Thymus (tissue), 11 donors: ENCODE measurements at regions not wholly inside any gene's neighbourhood (a gene's known extent, or its start where the extent isn't known, plus 50 kb on each side); places are given as distances from the start of the nearest gene placed in this dataset.
"Not testable (repeated sequence)": the region's sequence is repeated elsewhere in the genome, so short reads cannot be mapped to it uniquely, and the experiment has no call there.

Experiments used
- DNase-seq, 9 donors: peaks; one replicate each; pipeline ENCODE4 v3.0.0-alpha.2; 2013; ENCODE audit warnings: low spot score in 9 of 9, low read depth in 6 of 9, missing footprints in 1 of 9
- H3K27ac ChIP-seq, 2 donors: one replicate each; pipeline ENCODE4 v1.5.1; 2013; ENCODE audit warnings: control low read depth in 1 of 2, low read depth in 1 of 2, low read length in 1 of 2, mild to moderate bottlenecking in 1 of 2, moderate library complexity in 1 of 2
- H3K27me3 ChIP-seq, 2 donors: one replicate each; pipeline ENCODE4 v1.5.1; 2013; ENCODE audit warnings: low read length in 1 of 2; ENCODE audit not compliant: control insufficient read depth in 2 of 2, insufficient read depth in 1 of 2
- H3K36me3 ChIP-seq, 2 donors: one replicate each; pipeline ENCODE4 v1.5.1; 2013; ENCODE audit warnings: low read length in 1 of 2, mild to moderate bottlenecking in 1 of 2, moderate library complexity in 1 of 2; ENCODE audit not compliant: control insufficient read depth in 2 of 2, insufficient read depth in 2 of 2
- H3K4me1 ChIP-seq, 2 donors: one replicate each; pipeline ENCODE4 v1.5.1; 2013; ENCODE audit warnings: low read length in 2 of 2; ENCODE audit not compliant: control insufficient read depth in 2 of 2, insufficient read depth in 2 of 2
- H3K4me3 ChIP-seq, 2 donors: one replicate each; pipeline ENCODE4 v1.5.1; 2013; ENCODE audit warnings: low read length in 2 of 2, control low read depth in 1 of 2, mild to moderate bottlenecking in 1 of 2
- H3K9me3 ChIP-seq, 2 donors: one replicate each; pipeline ENCODE4 v1.5.1; 2013; ENCODE audit warnings: low read length in 1 of 2, mild to moderate bottlenecking in 1 of 2; ENCODE audit not compliant: control insufficient read depth in 2 of 2, insufficient read depth in 1 of 2
- WGBS: extraction: QIAGEN DNeasy Blood & Tissue Kit; methylation state at CpG from one replicate; pipeline ENCODE4 v1.1.7; 2013; 5-methylcytosine and 5-hydroxymethylcytosine counted together
- donor health status: healthy.

GRCh38 chr1:67503974-67504373, 73.8 kb upstream of the SERBP1 start:
- Histone ChIP-seq H3K27ac (no peak overlapping the region), H3K9me3 (no peaks in the 10 kb centered on the region), H3K4me1 (peaks cover 0 to 6% of the 10 kb centered on the region in 2 donors), H3K36me3 (no peaks in the 10 kb centered on the region), H3K4me3 (no peak overlapping the region), H3K27me3 (no peaks in the 10 kb centered on the region)
- 98% methylated on average over 2 of the region's 2 CpGs for WGBS
- DNase-seq, result no peak

GRCh38 chr1:67513392-67514294, 83.4 kb upstream of the SERBP1 start:
- not testable (repeated sequence) for DNase-seq, H3K9me3 ChIP-seq, H3K4me3 ChIP-seq, H3K4me1 ChIP-seq, H3K36me3 ChIP-seq, H3K27me3 ChIP-seq, H3K27ac ChIP-seq
- WGBS, result 95% methylated on average over 11 of the region's 11 CpGs

DNA sequence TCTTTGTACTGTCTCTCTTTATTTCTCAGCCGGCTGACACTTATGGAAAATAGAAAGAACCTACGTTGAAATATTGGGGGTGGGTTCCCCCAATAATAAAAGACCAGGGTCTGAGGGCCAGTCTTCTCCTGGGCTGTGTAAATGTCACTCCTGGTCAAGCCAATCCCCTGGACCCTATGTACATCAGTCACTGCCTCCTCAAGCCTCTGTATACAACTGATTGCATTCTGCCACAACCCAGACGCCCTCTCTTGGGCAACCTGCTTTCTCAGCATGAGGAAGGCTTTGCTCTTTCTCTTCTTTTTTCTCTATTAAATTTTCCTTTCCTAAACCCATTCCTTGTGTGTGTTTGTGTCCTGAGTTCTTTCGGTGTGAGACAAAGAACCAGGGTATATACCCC, 84.1 kb upstream of the SERBP1 start:
- Histone ChIP-seq H3K4me3 (no peak overlapping the region), H3K36me3 (no peaks in the 10 kb centered on the region), H3K27me3 (no peaks in the 10 kb centered on the region), H3K4me1 (no peaks in the 10 kb centered on the region), H3K9me3 (peaks cover 0 to 5% of the 10 kb centered on the region in 2 donors), H3K27ac (no peak overlapping the region)
- WGBS, result 97% methylated on average over 4 of the region's 4 CpGs
- no peak for DNase-seq

DNA sequence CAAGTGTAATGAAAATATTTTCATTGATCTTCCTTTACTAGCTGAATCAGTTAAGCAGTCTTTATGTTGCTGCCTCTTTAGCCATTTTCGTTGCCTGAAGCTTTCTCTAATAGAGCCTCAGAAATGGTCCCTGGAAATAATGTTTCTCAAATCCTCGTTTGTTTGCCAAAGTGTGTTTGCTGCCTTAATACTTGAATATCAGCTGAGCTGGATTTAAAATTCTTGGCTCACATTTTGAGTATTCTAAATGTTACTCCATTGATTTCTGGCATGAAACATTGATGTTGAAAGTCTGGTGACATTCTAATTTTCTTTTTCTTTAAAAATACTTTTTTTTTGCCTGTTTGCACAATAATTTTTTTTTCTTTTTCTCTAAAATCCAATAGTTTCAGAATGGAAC, 84.6 kb upstream of the SERBP1 start:
- no peak for DNase-seq
- WGBS, result 90% methylated on average over 2 of the region's 2 CpGs

GRCh38 chr1:67515324-67516080, 85.3 kb upstream of the SERBP1 start:
- Histone ChIP-seq H3K36me3 (no peaks in the 10 kb centered on the region), H3K4me3 (no peak overlapping the region), H3K4me1 (no peaks in the 10 kb centered on the region), H3K27me3 (no peaks in the 10 kb centered on the region), H3K9me3 (peaks cover 0 to 5% of the 10 kb centered on the region in 2 donors), H3K27ac (no peak overlapping the region)
- 97% methylated on average over 2 of the region's 2 CpGs for WGBS
- no peak for DNase-seq

More for the DNA sequence above, 84.6 kb upstream of the SERBP1 start:
- Histone ChIP-seq H3K9me3 (peaks cover 0 to 5% of the 10 kb centered on the region in 2 donors), H3K4me1 (no peaks in the 10 kb centered on the region), H3K36me3 (no peaks in the 10 kb centered on the region), H3K27ac (no peak overlapping the region), H3K27me3 (no peaks in the 10 kb centered on the region), H3K4me3 (no peak overlapping the region)

DNA sequence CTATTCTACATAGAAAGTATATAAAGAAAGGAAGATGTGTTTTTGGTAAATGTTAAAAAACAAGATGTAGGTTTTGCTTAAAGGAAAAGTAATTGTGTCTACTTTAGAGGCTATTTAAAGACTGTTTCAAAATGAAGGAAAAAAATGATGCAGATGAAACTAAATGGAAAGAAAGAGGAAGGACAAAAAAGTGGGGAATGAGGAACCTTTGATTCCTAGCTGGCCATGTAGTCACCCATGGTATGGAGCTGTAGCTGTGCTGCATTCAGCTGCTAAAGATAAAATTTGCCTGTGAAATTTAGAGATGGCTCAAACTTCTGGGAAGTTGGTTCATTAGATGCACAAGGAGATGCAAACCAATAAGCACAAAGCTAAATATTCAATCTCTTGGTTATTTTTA, 86.8 kb upstream of the SERBP1 start:
- H3K9me3 ChIP-seq, result peaks cover 0 to 5% of the 10 kb centered on the region in 2 donors

GRCh38 chr1:67522001-67522441, 91.8 kb upstream of the SERBP1 start:
- no peaks in the 10 kb centered on the region for H3K27me3 ChIP-seq
- no peak for DNase-seq
- no peaks in the 10 kb centered on the region for H3K4me1 ChIP-seq
- H3K9me3 ChIP-seq, result no peaks in the 10 kb centered on the region
- 96% methylated on average over 4 of the region's 4 CpGs for WGBS
- no peaks in the 10 kb centered on the region for H3K36me3 ChIP-seq
- H3K27ac ChIP-seq, result no peak overlapping the region
- no peak overlapping the region for H3K4me3 ChIP-seq

More for the DNA sequence above, 86.8 kb upstream of the SERBP1 start:
- Histone ChIP-seq H3K27me3 (no peaks in the 10 kb centered on the region), H3K4me1 (no peaks in the 10 kb centered on the region), H3K36me3 (no peaks in the 10 kb centered on the region), H3K27ac (no peak overlapping the region), H3K4me3 (no peak overlapping the region)
- DNase-seq, result no peak

DNA sequence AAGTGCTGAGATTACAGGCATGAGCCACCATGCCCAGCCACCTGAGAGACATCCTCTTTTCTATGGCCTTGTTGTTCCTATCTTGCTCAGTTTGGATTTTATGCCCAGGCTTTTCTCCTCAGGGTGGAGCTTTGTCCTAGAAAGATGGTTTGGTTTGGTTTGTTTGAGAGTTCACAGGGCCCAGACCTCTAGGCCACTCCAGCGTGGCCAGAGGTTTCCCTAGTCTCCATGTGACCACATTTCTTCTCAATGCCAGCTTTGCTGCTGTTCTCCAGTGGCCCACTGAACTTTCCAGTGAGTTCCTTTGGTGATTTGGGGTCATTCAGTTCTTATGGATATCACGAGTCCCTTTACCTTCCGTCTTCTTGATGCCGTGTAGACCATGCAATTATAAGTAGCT, 92.6 kb upstream of the SERBP1 start:
- Histone ChIP-seq H3K27ac (no peak overlapping the region), H3K36me3 (no peaks in the 10 kb centered on the region), H3K4me1 (no peaks in the 10 kb centered on the region), H3K27me3 (no peaks in the 10 kb centered on the region), H3K9me3 (no peaks in the 10 kb centered on the region), H3K4me3 (no peak overlapping the region)
- no peak for DNase-seq
- WGBS, result 98% methylated on average over 4 of the region's 4 CpGs
